Heart left ventricle (tissue), 16 donors: ENCODE measurements at regions not wholly inside any gene's neighbourhood (a gene's known extent, or its start where the extent isn't known, plus 50 kb on each side); places are given as distances from the start of the nearest gene placed in this dataset.

Source experiments
- ATAC-seq, 4 donors: fragments of 200-7000 bp; cut with Tn5 transposase; one replicate each; pipeline ENCODE4 v1.9.1; 2020 to 2022; ENCODE audit warnings: moderate library complexity in 4 of 4, mild to moderate bottlenecking in 3 of 4, moderate number of reproducible peaks in 1 of 4
- DNase-seq, 5 donors: peaks; one replicate each; pipeline ENCODE4 v3.0.0-alpha.2; 2020
- H3K27ac ChIP-seq, 12 donors: fragments of 200-600 bp; sonication (generic) in 4 of 12; one replicate each; pipeline versions ENCODE4 v1.5.0 to v1.8.0; 2016 to 2022; ENCODE audit warnings: mild to moderate bottlenecking in 2 of 12
- H3K27me3 ChIP-seq, 9 donors: fragments of 200-600 bp; sonication (generic) in 2 of 9; one replicate each; pipeline versions ENCODE4 v1.5.1 to v1.8.0; 2016 to 2022; ENCODE audit warnings: mild to moderate bottlenecking in 3 of 9
- H3K36me3 ChIP-seq, 9 donors: fragments of 200-600 bp; sonication (generic) in 2 of 9; one replicate each; pipeline versions ENCODE4 v1.5.0 to v1.8.0; 2018 to 2022; ENCODE audit warnings: mild to moderate bottlenecking in 2 of 9
- H3K4me1 ChIP-seq, 12 donors: fragments of 200-600 bp; sonication (generic) in 4 of 12; one replicate each; pipeline versions ENCODE4 v1.5.0 to v1.8.0; 2016 to 2022; ENCODE audit warnings: mild to moderate bottlenecking in 3 of 12
- H3K4me3 ChIP-seq, 12 donors: fragments of 200-600 bp; sonication (generic) in 4 of 12; one replicate each; pipeline versions ENCODE4 v1.5.0 to v1.8.0; 2017 to 2022; ENCODE audit warnings: mild to moderate bottlenecking in 9 of 12, moderate library complexity in 4 of 12
- H3K9me3 ChIP-seq, 12 donors: fragments of 200-600 bp; sonication (generic) in 4 of 12; one replicate each; pipeline versions ENCODE4 v1.5.0 to v1.8.0; 2016 to 2022; ENCODE audit warnings: mild to moderate bottlenecking in 1 of 12
- CTCF ChIP-seq, 12 donors: fragments of 200-600 bp; sonication (generic) in 4 of 12; IDR thresholded peaks; one replicate each; pipeline versions ENCODE4 v1.5.0 to v1.8.0; 2018 to 2022; ENCODE audit warnings: antibody characterized with exemption in 12 of 12, mild to moderate bottlenecking in 5 of 12
- POLR2A ChIP-seq, 2 donors: fragments of 450-650 bp; IDR thresholded peaks; one replicate each; pipeline ENCODE4 v1.6.1; 2017; ENCODE audit warnings: antibody characterized with exemption in 2 of 2, mild to moderate bottlenecking in 2 of 2, moderate library complexity in 2 of 2
- WGBS, 4 donors: extraction: QIAGEN DNeasy Blood & Tissue Kit in 2 of 4; methylation state at CpG; one replicate each; pipeline versions ENCODE4 v1.1.5 to v1.1.7; 2013 to 2018; 5-methylcytosine and 5-hydroxymethylcytosine counted together
- intact Hi-C, 10 donors: fragments of 100-400 bp; cut with DNase I; formaldehyde crosslinking; loops; one replicate each; pipeline versions ENCODE4 v1.11.1 to v1.14.2; 2022
- donor health status: ischemic (EF 13 %, LVEDD 7.1; RV severe dilation, severe dysfunction).
- donor health status: healthy with polysubstance abuse.
- donor health status: DM: no; HTN: yes; CAD: no.
- donor health status: DM: no; HTN: no; CAD: no.
- donor health status: ischemic (EF 25% LVEDD 6.9; RV normal size, moderate dysfunction).
- donor health status: ischemic (EF 25% LVEDD 5.7; RV mildly dilated, moderate dysfunction).
- donor health status: healthy.
- donor health status: DM: yes; HTN: yes; CAD: no.
- donor health status: ischemic (EF 35%, LVEDD 5.7; RV mildly dilated, moderate dysfunction).
- donor health status: nonischemic (EF 11% LVEDD 7.7; RV severe dilation, severe dysfunction).
- donor health status: DM: yes; HTN: yes; CAD: no.
- donor health status: PGD.
- donor health status: ischemic (EF 29% LVEDD 5.4; RV normal size, mild dysfunction).
- donor health status: nonischemic (EF 23%, LVEDD 6.1; RV moderate dilation, normal function).

GRCh38 chr9:14395317-14396082 lies 81.6 kb upstream of the NFIB start:
- Histone ChIP-seq H3K36me3 (no peaks in the 10 kb centered on the region), H3K9me3 (peaks cover 0 to 29% (median 4%) of the 10 kb centered on the region in 12 donors), H3K27ac (peak overlapping the region in 8 of 12 donors; percentile 30 to 68 (median 58)), H3K27me3 (no peaks in the 10 kb centered on the region), H3K4me1 (peaks cover 0 to 14% (median 6%) of the 10 kb centered on the region in 12 donors), H3K4me3 (peak overlapping the region in 7 of 12 donors; percentile 9 to 38 (median 20))
- ATAC-seq (peak; percentile 75 to 86 (median 78)), DNase-seq (peak; percentile 43 to 59 (median 54))
- intact Hi-C loops: loop anchor here in 3 of 10 donors (5.0 kb wide), 2 partner anchors 43 to 73 kb away; no protein-coding TSS in a partner anchor
- 64 to 66% (median 65%) methylated on average over 11 of the region's 11 CpGs for WGBS, 4 donors
- TF ChIP-seq CTCF (IDR thresholded peaks at IDR 0.05) (no peak), POLR2A (IDR thresholded peaks at IDR 0.05) (no peak)

- Histone ChIP-seq H3K27ac (peak overlapping the region in 3 of 12 donors; percentile 17 to 46 (median 30)), H3K27me3 (no peaks in the 10 kb centered on the region), H3K9me3 (peaks cover 0 to 31% (median 4%) of the 10 kb centered on the region in 12 donors), H3K36me3 (no peaks in the 10 kb centered on the region), H3K4me3 (no peak overlapping the region), H3K4me1 (peaks cover 0 to 6% (median 0%) of the 10 kb centered on the region in 12 donors)
- 36 to 49% (median 42%) methylated on average over 2 of the region's 2 CpGs for WGBS, 4 donors
- peak in 3 of 4 donors; percentile 29 to 46 (median 34) for ATAC-seq
- intact Hi-C loops: no loop called here
- no peak for TF ChIP-seq CTCF (IDR thresholded peaks at IDR 0.05)
- no peak for TF ChIP-seq POLR2A (IDR thresholded peaks at IDR 0.05)
- no peak for DNase-seq
Measured at GRCh38 chr9:14393418-14393817, 79.5 kb upstream of the NFIB start.

GRCh38 chr9:14391620-14392019 lies 77.7 kb upstream of the NFIB start:
- no peak for TF ChIP-seq CTCF (IDR thresholded peaks at IDR 0.05)
- no peak for DNase-seq
- Histone ChIP-seq H3K9me3 (peaks cover 0 to 31% (median 4%) of the 10 kb centered on the region in 12 donors), H3K4me3 (no peak overlapping the region), H3K27me3 (no peaks in the 10 kb centered on the region), H3K4me1 (peaks cover 0 to 6% (median 0%) of the 10 kb centered on the region in 12 donors), H3K36me3 (no peaks in the 10 kb centered on the region), H3K27ac (no peak overlapping the region)
- WGBS, 4 donors: 66 to 76% (median 74%) methylated on average over 3 of the region's 3 CpGs
- no peak for ATAC-seq
- intact Hi-C loops: no loop called here

GRCh38 chr9:14389657-14390056 lies 75.7 kb upstream of the NFIB start:
- ATAC-seq (no peak), DNase-seq (no peak)
- intact Hi-C loops: no loop called here
- Histone ChIP-seq H3K9me3 (peaks cover 0 to 31% (median 4%) of the 10 kb centered on the region in 12 donors), H3K36me3 (no peaks in the 10 kb centered on the region), H3K27ac (no peak overlapping the region), H3K4me1 (peaks cover 0 to 4% (median 0%) of the 10 kb centered on the region in 12 donors), H3K27me3 (no peaks in the 10 kb centered on the region), H3K4me3 (no peak overlapping the region)
- 92 to 97% (median 93%) methylated on average over 2 of the region's 2 CpGs for WGBS, 4 donors
- TF ChIP-seq CTCF (IDR thresholded peaks at IDR 0.05) (no peak), POLR2A (IDR thresholded peaks at IDR 0.05) (no peak)
